NOMO-1 treated with dmso at 0.1 percent for 144 hours (cell line): ENCODE measurements at regions not wholly inside any gene's neighbourhood (a gene's known extent, or its start where the extent isn't known, plus 50 kb on each side); places are given as distances from the start of the nearest gene placed in this dataset.
"Not testable (repeated sequence)": the region's sequence is repeated elsewhere in the genome, so short reads cannot be mapped to it uniquely, and the experiment has no call there.

Experiments
- DNase-seq: peaks from one replicate; lab custom pipeline; 2025; ENCODE audit not compliant: unreplicated experiment; lab: John Stamatoyannopoulos, UW

DNA sequence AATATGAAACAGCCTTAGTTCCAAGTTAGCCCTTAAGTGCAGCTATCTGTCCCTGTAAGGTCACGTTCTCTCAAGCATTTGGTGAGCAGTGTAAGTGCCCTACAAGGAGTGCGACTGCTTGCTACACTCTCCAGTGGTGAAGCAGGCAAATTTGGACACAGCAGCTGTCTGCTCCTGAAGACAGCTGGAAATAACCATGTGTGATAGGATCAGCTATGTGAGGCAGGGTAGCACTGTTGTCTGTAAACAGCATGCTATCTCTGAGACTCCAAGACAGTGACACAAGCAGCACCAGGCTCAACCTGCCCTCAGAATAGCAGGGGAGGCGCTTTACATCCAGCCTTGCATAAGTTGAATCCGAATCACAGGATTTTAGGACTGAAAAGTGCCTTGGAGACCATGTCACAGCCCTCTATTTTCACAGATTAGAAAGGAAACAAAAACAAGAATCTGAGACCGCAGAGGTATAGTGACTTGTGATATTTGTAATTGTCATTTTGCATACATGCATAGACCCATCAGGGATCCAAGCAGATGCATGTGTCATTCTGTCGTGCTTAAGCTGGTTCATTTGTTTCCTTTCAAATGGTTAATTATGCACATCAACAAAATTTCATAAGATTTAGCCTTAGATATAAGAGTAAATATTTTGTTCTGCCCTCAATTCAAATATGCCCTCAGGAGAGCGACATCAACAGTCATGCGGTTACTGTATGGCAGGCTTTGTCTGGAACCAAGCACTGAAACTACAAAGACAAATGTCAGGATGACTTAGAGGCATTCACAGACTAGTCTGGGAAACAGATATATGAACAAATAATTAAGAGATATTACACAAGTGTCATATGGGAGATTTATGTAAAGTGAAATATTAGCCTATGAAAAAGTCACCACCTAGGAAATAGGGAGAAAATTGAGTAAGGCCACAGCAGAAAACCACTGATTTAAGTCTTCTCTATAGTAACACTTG lies 134.9 kb upstream of the NRIP1 start:
- no peak for DNase-seq

DNA sequence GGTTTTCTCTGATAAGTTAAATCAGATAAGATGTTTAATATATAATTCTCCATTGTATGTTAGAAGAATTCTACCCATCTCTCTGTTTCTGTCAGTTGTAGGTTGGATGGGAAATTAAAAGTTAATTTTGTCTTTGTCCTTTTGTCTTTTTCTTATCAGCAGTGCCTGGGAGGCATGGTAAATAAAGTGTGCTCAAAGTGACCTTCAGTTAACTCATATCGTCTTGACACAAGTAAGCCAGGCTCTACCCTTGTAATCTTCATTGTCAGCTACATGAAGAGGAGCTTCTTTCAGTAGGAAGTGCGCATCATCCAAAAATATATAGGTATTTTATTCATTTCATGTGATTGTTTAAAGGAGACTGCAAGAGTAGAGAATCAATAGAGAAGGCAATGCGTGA lies 138.9 kb upstream of the NRIP1 start:
- no peak for DNase-seq

DNA sequence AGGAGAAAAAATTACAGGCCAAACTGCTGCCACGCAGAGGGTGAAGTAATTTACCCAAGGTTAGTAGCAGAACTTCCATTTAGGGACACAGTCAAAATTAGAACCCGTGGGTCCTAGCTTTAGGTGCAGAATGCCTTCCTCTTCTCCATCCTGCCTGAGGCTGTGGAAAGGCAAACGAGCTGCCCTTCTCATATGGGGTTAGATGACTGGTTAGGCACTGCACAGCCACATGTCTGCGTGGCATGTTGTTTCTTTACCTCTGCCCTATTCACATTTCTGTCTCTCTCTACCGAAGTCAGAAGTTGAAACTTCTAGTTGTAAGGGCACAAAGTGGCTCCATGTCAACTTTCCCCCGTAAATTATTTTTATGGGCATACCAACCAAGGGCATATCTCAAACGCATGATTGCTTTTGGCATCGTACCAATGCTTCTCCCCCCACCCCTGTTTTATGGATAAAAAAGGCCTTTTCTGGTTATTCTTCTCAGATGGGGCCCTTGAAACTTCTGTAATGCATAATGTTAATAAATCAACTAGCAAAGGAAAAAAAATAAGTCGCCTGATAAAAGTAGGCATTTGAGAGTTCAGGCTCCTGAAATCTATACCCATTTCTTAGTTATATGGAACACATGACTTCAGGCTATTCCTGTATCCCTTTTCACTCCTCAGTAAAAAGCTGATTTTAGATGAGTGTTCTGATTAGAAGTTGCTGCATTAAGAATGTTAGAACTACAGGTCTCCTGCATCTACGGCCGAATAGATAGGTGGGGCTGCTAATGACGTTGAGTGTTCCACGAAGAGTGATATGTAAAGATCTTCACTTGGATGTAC lies 139.6 kb upstream of the NRIP1 start:
- DNase-seq = no peak

DNA sequence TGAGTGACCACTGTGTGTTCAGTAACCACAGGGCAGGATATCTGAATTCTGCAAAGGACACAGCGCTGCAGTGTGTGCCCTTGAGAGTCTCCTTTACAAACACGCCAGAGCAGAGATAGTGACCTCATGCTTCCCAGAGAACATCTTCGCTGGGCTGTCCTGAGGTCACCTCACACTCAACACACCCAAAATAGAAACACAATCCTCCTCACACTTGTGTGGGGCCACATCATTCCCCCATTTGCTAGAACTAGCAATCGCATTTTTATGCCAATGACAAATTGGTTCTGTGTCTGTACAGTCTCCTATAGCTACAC lies 140.1 kb upstream of the NRIP1 start:
- no peak for DNase-seq

DNA sequence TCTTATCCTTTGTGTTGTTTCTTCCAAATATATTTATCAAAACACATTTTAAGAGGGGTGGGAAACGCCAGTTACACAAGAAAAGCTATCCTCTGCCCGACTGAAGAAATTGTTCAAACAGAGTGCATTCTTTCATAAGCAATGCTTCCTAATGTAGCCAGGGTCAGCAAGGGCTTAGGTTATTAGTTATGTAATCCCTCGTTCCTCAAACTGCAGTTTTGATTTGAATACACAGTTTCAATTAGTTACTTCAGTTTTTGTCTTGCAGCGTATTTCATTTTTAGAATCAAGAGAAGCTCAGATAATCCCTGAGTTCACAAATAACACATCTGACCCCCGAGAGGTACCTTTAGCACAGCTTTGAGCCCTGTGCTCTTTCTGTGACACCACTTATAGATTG lies 141.7 kb upstream of the NRIP1 start:
- peak; percentile 17 for DNase-seq

DNA sequence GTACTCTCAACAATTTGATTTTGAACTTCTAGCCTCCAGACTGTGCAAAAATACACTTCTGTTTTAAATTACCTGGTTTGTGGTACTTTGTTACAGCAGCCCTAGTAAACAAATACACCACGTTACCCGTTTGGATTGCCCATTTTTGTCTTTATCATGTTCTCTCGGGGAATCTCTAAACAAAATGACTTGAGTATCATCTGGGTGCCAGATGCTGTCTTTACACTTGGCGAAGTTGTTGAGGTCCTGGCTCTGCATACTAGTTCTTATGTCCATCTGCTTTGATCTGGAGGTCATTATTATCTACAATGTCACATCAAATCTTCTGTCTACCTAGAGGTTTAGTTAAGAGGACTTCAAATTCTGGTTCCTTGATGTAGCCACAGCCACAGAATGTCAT lies 142.4 kb upstream of the NRIP1 start:
- no peak for DNase-seq

DNA sequence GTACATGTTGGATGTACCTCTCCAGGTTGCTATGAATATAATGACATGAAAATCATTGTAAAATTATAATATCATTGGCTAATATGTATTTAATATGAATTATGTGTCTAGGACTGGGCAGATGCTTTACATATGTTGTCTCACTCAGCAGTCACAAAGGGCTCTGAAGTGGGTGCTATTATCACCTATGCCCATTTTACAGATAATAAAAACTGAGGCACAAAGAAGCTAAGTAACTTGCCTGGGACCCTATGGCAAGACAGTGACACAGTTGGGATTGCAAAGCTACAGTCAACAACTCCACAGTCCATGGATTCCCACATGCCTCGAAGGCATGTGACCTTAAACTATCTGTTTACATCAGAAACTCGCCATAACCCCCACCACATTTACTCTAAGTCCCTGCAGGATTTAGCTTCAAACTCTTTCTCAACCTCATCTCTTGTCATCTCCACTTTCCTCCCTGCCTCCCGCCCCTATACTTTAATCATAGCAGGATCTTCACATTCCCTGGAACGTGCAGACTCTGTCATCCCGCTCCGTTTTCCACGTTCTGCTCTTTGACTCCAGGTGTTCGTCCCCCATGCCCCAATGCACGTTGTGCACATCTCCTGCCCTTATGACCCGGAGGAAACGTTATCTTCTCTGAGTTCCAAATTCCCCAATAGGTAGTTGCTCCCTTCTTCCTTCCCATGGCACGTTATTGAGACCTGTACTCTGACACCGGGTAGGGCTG lies 143.0 kb upstream of the NRIP1 start:
- no peak for DNase-seq

DNA sequence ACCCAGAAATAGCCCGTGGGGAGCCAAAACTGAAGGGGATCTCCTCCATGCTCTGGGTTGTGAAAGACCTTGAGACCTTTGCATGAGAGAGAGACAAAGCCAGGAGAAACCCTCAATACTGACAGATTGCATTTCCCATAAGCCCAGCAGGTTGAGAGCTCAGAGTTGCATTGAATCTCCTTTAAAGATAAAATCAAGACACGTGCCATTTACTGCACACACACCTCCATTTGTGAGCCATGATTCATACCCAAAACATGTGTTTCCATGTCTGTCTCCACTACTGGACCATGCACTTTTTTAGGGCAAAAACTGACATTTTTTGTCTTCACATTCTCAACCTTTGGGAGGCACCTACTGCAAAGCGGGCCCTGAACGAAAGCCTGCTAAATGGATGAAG lies 144.0 kb upstream of the NRIP1 start:
- DNase-seq = no peak

DNA sequence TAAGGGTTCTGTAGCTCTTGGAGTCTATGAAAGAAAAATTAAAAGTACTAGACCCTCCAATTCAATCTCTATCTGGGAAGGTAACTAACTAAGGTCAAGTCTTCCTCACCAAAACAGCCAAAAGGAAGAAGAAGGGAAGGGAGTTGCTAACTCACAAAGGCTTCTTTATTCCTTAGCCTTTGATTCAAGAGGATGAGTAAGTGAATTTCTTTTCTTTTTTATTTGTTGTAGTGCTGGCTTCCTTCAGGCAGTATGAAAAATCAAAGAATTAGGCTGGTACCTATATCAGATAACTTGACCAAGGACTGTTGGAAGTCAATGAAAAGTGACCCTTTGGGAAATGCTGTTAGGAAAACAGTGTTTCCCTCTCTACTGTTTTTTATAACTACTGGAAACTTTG lies 144.4 kb upstream of the NRIP1 start:
- no peak for DNase-seq

DNA sequence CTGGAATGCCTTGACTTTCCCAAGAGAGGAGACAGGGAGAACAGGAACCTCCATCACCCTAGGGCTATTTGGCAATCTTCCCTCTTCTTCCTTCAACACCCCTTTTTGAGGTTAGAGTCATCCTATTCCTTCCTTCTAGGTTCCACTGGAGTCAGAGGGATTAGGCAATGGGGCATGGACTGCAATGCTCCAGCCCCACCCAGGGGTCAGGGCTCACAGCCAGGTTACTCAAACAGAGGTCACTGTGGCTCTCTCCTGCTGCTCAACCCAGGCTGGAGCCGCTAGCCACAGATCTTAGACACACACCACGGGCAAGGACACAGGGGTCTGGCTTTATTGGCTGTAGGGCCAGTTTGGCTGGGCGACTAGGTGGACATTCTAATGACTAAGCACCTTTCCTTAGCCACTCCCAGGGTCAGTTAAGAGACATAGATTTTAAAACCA lies 145.5 kb upstream of the NRIP1 start:
- no peak for DNase-seq

DNA sequence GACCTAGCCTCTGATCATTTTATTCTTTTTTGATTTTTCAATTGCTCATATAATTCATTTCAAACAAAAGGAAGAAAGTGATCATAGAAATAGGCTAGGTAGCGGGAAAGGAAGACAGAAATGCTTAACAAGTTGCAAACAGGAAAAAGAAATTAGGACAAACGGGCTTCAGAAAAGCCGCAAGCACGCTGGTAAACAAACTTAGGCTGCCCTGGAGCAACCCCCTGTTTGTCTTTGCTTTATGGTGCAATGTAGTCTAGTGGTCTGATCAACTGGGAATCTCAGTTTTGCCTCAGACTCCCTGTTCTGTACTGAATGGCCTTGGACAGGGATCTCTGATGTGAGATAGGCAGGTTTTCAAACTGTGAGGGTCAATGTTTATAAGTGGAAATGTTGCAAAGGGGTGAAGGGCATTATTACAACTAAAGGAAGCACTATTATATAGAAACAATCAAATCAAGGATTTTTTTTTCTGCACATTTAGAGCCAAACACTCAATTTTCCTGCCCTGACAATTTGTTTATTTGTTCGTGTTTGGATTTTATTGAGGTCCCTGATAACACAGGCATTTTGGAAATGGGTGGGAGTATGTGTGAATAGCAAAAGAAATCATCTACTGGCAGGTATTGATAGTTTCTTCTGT lies 146.8 kb upstream of the NRIP1 start:
- DNase-seq = no peak

DNA sequence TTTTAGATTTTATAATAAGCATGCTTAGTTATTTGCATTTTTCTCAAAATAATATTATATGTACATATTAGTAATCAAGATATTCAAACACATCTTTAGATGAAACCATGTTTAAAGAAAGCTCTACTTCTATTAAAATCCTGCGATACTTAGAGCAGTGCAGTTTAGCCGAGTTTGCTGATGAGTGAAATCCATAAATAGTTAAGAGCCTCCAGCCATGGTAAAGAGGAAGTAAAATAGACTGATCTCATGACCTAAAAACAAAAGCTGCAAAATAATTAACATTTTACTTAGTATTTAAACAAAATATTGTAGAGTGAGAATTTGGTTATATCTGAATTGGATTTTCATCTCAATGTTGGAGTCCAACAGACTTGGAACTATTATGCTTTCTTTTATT lies 147.4 kb upstream of the NRIP1 start:
- DNase-seq = peak; percentile 24

DNA sequence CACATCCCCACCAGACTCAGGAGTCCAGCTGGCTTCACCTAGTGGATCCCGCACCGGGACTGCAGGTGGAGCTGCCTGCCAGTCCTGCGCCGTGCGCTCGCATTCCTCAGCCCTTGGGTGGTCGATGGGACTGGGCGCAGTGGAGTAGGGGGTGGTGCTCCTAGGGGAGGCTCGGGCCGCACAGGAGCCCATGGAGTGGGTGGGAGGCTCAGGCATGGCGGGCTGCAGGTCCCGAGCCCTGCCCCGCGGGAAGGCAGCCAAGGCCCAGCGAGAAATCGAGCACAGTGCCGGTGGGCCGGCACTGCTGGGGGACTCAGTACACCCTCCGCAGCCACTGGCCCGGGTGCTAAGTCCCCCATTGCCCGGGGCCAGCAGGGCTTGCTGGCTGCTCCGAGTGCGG lies 153.7 kb upstream of the NRIP1 start:
- not testable (repeated sequence) for DNase-seq

DNA sequence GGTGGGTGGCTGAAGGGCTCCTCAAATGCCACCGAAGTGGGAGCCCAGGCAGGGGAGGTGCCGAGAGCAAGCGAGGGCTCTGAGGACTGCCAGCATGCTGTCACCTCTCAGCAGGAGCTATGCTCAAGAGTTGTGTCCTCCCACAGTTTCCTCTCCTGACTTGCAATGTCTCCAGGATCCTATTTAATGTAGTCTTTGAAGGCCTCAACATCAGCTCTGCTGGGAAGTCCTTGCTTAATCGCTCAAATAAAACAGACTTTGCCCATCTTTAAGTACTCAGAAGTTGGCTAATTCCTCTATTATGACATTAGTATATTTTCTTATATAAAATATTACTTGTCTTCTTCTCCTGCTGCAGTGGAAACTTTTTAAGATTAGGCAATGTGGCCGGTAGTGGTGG lies 154.2 kb upstream of the NRIP1 start:
- no peak for DNase-seq

DNA sequence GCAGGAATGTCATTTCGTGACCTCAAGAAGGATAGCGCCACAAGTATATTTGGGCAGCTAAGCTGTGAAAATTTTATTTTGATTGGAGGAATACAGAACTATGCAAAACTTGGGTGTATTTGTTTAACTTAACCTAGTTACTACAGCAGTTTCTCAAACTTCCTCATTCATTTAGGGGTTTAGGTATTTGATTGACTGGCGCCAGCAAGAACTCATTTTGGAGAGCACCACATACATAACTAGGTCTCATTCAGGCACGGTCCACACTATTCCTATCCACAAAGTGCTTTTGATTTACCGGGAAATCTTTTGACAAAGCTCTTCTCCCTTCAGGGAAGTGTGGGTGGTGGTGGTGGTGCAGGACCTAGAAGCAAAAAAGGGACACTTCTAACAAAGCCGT lies 155.1 kb upstream of the NRIP1 start:
- DNase-seq = no peak

DNA sequence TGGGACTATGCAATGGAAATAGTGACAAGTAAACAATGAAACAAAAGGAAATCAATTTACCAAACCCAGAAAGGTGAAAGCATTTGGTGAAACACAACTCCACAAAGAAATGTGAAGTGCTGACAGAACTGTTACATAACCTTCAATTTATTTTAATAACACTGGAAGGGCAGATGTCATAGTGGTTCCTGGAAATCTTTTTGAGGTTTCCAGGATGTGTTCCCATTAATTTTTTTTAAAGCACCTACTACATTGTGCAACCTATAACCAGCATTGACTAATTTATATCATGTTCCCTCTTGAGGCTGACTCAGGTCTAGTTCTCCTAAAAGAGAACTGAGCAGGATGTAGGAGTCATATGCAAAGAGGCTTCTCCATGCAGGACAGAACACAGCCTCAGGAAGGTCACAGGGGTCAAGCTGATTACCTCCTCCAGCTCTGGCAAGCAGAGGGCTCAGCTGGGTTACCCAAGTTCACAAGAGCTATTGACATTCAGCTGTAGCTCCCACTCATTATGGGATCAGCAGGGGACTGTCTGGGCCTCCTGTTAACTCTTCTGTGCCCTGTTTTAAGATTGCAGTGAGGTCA lies 157.1 kb upstream of the NRIP1 start:
- no peak for DNase-seq

DNA sequence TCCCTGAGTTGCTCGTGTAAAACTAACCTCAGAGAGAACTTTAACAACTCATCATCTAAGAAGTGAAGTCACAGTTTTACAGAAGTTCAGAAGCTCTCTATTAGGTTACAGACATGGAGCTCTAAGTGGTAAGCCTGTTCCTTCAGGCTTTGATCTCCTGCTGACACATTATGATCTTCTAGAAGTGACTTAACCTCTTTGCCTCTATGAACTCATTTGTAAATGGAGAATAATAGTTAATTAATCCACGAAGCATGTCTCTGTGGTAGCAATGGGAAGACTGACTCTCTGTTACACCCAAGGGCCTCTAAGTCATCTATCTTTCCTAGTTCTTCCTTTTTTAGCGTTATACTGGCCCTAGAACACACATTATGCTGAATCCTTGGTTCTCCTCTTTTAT lies 157.9 kb upstream of the NRIP1 start:
- no peak for DNase-seq

DNA sequence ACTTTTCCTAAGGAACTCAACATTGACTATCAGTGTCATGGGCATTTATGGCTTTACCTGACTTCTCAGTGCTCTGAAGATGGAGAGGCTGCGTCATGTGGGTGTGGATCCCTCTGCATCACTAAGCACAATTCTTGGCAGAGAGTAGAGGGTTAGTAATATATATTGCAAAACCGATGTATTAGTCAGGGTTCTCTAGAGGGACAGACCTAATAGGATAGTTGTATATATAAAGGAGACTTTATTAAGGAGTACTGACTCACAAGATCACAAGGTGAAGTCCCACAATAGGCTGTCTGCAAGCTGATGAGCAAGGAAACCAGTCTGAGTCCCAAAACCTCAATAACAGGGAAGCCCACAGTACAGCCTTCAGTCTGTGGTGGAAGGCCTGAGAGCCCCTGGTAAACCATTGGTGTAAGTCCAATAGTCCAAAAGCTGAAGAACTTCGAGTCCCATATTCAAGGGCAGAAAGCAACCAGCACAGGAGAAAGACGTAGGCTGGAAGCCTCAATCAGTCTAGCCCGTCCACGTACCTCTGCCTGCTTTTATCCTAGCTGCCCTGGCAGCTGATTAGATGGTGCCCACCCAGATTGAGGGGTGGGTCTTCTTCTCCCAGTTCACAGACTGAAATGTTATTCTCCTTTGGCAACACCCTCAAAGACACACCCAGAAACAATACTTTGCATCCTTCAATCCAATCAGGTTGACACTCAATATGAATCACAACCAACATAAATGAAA lies 159.7 kb upstream of the NRIP1 start:
- DNase-seq = no peak

DNA sequence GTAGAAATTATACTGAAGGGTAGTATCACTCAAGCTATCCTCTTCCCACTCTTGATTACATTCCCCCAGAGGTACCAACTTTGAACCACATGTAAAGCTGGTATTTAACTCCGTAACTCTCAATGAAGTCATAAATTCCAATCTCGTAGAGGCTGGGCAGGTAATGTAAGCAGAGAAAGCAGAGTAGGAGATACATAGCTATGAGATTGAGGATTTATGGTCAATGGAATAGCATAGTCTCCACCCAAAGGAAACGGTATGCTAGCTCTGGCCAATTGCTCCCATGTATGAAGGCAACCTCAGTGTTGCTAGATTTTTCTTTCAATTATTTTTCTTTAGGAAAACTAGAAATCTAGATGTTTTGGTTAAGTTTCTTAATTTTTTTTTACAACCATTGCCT lies 163.1 kb upstream of the NRIP1 start:
- DNase-seq = no peak

DNA sequence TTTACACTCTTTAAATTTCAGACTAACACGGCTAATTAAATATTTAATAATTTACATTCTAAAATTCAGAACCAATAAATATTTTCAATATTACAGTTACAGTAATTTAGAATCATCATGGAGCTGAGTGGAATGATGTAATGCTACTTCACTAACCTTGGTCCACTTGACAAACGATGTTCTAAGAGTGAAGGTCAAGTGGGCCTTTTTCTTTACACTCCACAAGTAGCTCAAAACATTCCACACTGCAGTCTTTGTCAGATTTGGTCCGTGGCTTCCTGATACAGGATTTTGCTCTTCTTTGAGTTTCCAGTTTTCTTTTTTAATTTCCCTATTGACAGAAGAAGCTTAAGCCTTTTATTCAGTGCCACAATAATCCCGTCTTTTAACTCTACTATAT lies 164.6 kb upstream of the NRIP1 start:
- no peak for DNase-seq
